ENCODE measurements at regions not wholly inside any gene's neighbourhood (a gene's known extent, or its start where the extent isn't known, plus 50 kb on each side); places are given as distances from the start of the nearest gene placed in this dataset.

- no peak for DNase-seq (ENCODE audit: low read depth in 4 of 4, low spot score in 3 of 4)
These were observed 113.5 kb upstream of the TMEM18 start for GRCh38 chr2:790634-791245.

- no peak for DNase-seq (ENCODE audit: low read depth in 4 of 4, low spot score in 3 of 4)
These were observed 112.9 kb upstream of the TMEM18 start for GRCh38 chr2:790081-790480.

- no peak for DNase-seq (ENCODE audit: low read depth in 4 of 4, low spot score in 3 of 4)
These were observed 112.3 kb upstream of the TMEM18 start for GRCh38 chr2:789529-789928.

DNA sequence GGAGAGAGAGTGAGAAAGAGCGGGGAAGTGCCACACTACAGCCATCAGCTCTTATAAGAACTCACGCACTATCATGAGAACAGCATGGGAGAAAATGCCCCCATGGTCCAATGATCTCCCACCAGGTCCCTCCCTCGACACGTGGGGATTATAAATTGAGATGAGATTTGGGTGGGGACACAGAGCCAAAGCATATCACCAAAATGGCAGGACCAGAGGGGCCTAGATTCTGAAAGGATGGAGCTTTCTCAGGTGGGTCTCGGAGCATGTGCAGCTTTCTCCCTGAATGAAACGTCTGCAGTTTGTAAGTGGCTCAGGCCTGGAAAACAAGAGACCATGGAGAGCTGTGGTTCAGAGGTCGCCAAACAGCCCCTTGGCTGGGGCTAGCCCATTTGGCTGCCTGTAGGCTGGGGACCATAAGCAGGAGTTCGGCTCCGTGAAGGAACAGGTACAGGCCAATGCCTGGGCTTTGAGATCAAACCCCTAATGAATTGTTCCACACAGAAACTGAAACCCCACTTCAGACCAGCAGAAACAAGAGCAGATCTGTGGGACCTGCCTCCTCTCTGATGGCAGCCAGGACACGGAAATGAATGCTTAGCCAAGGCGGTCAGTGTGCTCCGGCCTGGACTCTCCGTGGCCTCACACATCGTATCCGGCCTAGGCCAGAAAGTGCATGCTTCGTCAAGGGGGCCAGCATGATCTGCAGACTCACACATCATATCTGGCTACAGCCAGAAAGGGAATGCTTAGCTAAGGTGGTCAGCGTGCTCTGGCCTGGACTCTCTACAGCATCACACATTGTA is 111.2 kb upstream of the TMEM18 start:
- no peak for DNase-seq (ENCODE audit: low read depth in 4 of 4, low spot score in 3 of 4)

DNA sequence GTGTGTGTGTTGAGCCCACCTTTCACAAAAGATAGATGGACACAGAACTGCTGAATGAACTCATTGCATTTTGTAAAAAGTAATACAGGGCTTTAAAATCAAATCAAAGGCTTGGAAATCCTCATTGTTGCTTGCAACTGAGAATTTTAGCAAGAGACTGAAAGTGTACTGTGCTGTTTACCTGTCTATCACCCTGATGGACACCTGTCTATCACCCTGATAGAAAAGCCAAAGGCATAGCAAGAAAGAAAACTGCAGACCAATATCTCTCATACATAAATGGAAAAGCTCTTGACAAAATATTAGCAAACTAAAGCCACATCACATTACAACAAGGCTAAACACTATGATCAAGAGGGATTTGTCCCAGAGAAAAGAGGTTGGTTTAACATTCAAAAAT is 107.5 kb upstream of the TMEM18 start:
- DNase-seq (ENCODE audit: low read depth in 4 of 4, low spot score in 3 of 4) = no peak

GRCh38 chr2:780581-780980 is 103.4 kb upstream of the TMEM18 start:
- DNase-seq (ENCODE audit: low read depth in 4 of 4, low spot score in 3 of 4) = no peak

GRCh38 chr2:780002-780401 is 102.8 kb upstream of the TMEM18 start:
- no peak for DNase-seq (ENCODE audit: low read depth in 4 of 4, low spot score in 3 of 4)

GRCh38 chr2:778731-779350 is 101.6 kb upstream of the TMEM18 start:
- no peak for DNase-seq (ENCODE audit: low read depth in 4 of 4, low spot score in 3 of 4)

GRCh38 chr2:777546-777945 is 100.3 kb upstream of the TMEM18 start:
- no peak for DNase-seq (ENCODE audit: low read depth in 4 of 4, low spot score in 3 of 4)

- no peak for DNase-seq (ENCODE audit: low read depth in 4 of 4, low spot score in 3 of 4)
These were observed 99.8 kb upstream of the TMEM18 start for GRCh38 chr2:777051-777450.

- DNase-seq (ENCODE audit: low read depth in 4 of 4, low spot score in 3 of 4) = no peak
These were observed 99.3 kb upstream of the TMEM18 start for GRCh38 chr2:776487-776886.

- no peak for DNase-seq (ENCODE audit: low read depth in 4 of 4, low spot score in 3 of 4)
These were observed 98.8 kb upstream of the TMEM18 start for GRCh38 chr2:776038-776437.

DNA sequence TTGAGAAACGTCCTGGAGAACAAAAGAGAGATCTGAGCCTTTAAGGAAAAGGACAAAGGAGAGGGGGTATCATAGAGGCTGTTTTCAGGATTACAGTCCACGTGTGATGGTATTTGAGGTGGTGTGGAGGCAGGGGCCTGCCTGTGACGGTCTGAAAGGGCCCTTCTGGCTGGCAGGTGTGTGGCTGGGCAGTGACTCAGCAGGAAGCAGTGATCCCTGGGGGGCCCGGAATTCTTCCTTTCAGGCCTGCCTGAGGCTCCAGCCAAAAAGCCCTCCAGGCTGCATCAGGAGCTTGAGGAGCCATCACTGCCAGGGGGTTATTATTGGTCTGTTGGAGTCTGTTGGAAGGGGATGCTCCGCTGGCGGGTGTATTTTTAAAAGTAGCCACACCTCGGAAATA is 97.2 kb upstream of the TMEM18 start:
- no peak for DNase-seq (ENCODE audit: low read depth in 4 of 4, low spot score in 3 of 4)

- DNase-seq (ENCODE audit: low read depth in 4 of 4, low spot score in 3 of 4) = no peak
These were observed 96.3 kb upstream of the TMEM18 start for GRCh38 chr2:773256-774160.

GRCh38 chr2:771538-771937 is 94.3 kb upstream of the TMEM18 start:
- DNase-seq (ENCODE audit: low read depth in 4 of 4, low spot score in 3 of 4) = no peak

- DNase-seq (ENCODE audit: low read depth in 4 of 4, low spot score in 3 of 4) = no peak
These were observed 93.6 kb upstream of the TMEM18 start for GRCh38 chr2:770776-771175.

DNA sequence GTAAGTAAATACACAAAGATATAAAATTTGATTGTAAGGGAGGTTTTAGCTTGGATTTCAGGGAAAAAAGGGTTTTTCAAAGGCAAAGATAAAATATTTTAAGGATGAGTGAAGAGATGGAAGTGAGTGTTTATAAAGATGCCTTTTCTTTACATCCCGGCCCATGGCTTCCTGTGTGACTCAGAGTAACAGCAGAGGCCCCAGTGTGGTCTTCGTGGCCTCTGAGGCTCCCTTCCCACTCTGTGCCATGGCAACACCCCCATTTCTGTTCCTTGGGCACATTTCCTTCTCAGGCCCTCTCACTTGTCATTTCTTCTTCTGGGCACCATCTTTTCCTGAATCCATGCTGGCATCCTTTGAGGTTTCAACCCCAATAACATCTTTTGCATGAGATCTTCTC is 92.6 kb upstream of the TMEM18 start:
- no peak for DNase-seq (ENCODE audit: low read depth in 4 of 4, low spot score in 3 of 4)

GRCh38 chr2:768451-768850 is 91.2 kb upstream of the TMEM18 start:
- DNase-seq (ENCODE audit: low read depth in 4 of 4, low spot score in 3 of 4) = no peak

DNA sequence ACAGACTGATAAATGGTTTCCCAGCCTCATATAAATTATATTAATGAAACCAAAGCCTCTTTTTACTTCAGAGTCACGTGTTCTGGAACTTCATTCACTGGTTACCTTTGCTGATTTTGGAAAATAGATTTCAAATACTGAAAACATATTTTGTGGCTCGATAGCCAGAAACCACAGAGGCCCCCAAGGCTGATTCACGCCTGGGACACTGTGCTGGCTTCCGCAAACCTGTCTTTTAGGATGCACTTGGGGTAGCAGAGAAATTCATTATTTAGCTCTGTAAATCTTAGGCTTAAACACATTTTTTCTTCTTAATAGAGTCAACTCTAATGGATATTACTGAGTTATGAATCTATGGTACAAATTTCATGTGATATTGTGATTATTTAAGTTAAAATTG is 90.7 kb upstream of the TMEM18 start:
- DNase-seq (ENCODE audit: low read depth in 4 of 4, low spot score in 3 of 4) = no peak

DNA sequence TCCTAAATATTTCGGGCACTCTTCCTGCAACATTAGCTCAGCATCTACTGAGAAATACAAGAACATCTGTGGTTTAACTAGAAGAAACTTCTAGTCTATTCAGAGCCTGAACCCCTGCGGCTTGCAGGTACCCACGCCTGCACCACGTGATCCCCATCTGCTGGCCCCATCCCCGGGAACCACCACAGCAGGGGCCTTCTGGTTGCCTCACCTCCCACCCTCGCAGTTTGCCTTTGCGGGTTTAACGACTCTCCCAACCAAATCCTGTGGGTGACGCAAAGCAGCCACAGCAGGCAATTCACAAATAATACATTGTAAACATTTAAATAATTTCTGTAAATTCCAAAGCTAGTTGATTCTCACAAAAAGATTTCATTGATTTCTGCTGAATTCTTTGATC is 90.2 kb upstream of the TMEM18 start:
- DNase-seq (ENCODE audit: low read depth in 4 of 4, low spot score in 3 of 4) = no peak

DNA sequence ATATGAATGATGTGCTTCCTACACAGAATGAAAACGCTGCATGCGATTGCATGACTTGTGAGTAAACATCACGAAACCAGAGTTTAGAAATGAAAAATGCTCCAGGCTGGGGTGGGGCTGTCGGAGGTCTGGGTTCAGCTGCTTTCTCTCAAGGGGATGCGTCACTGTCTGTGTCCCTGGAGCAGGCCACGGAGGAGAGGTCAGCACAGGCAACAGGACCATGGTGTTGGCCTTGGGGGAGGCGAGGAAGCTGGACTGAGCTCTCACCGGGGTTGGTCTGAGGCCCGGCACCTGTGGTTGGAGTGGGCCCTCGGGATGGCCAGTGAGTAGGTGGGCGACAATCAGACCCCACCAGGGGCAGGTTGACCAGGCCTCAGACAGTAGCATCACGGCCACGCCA is 89.0 kb upstream of the TMEM18 start:
- DNase-seq (ENCODE audit: low read depth in 4 of 4, low spot score in 3 of 4) = no peak
